ENCODE measurements at regions not wholly inside any gene's neighbourhood (a gene's known extent, or its start where the extent isn't known, plus 50 kb on each side); places are given as distances from the start of the nearest gene placed in this dataset.

DNA sequence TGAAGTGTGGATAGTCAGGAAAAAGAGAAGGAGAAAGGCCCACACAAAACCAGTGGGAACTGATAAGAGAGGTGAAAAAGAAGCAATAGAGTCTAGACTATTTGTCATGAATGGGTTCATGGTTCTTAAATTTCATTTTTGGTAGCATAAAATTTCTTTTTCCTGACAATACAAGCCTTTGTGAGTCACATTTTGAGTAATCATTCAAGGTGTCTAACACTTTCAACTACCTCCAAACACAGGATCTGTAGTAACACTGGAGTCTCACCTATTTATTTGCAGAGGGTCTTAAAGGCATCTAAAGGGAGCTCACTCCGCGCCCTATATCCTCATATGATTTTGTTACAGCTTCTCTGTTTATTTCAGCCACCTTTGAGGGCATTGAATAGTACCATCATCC lies 96.0 kb downstream of the SAMD9 start:
- no peak for TF ChIP-seq EP300 (IDR thresholded peaks at IDR 0.05)
- TF ChIP-seq POLR2AphosphoS5 (IDR thresholded peaks at IDR 0.05), result no peak

Measured in sigmoid colon (tissue), 4 donors.